GM12891 (cell line): ENCODE measurements at regions not wholly inside any gene's neighbourhood (a gene's known extent, or its start where the extent isn't known, plus 50 kb on each side); places are given as distances from the start of the nearest gene placed in this dataset.

Experiments used
- DNase-seq: peaks from one replicate; pipeline ENCODE4 v3.0.0; 2011; ENCODE audit warnings: low spot score; ENCODE audit not compliant: insufficient read length
- FAIRE-seq: peaks from 2 replicates; lab custom pipeline; 2011; peaks lifted over from hg19 to GRCh38; lab: Jason Lieb, UNC
- PAX5 ChIP-seq: IDR thresholded peaks from 2 replicates; pipeline ENCODE4 v1.6.1; 2011; ENCODE audit warnings: low read length, moderate library complexity, mild to moderate bottlenecking; ENCODE audit not compliant: insufficient read depth, severe bottlenecking
- POLR2A ChIP-seq: IDR thresholded peaks from 2 replicates; pipeline ENCODE4 v1.6.1; 2011; ENCODE audit warnings: low read depth, low read length, control low read depth
- POLR2AphosphoS5 ChIP-seq: IDR thresholded peaks from 2 replicates; pipeline ENCODE4 v1.6.1; 2011; ENCODE audit warnings: low read depth, low read length, control low read depth
- POU2F2 ChIP-seq: IDR thresholded peaks from 2 replicates; pipeline ENCODE4 v1.6.1; 2011; ENCODE audit warnings: low read depth, mild to moderate bottlenecking, control low read depth, low read length, moderate library complexity
- SPI1 ChIP-seq: IDR thresholded peaks from 2 replicates; pipeline ENCODE4 v1.6.1; 2011; ENCODE audit warnings: low read depth, low read length, control low read depth
- TAF1 ChIP-seq: IDR thresholded peaks from 2 replicates; pipeline ENCODE4 v1.6.1; 2011; ENCODE audit warnings: low read depth, low read length, control low read depth

DNA sequence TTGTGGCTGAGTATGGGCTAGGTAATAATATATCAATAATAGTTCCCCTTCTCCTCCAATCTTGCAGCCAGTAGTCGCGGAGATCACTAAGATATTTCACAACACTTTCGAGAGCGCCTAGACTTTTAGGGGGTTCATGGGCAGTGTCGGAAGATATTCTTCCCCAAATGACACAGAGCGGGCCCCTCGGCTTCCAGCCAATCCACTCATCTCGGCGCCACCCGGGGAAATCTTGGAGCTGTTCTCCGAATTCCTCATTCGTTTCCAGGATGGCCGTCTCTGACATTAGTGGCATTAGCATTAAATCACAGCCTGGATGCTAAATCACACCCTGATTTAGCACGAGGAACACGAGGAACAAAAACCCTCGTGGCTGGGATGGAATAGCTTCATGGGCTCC lies 437.7 kb downstream of the ZNF516 start:
- FAIRE-seq (no peak), DNase-seq (no peak)
- TF ChIP-seq POU2F2 (no peak), POLR2A (no peak), POLR2AphosphoS5 (no peak), SPI1 (no peak), TAF1 (no peak), PAX5 (no peak)

DNA sequence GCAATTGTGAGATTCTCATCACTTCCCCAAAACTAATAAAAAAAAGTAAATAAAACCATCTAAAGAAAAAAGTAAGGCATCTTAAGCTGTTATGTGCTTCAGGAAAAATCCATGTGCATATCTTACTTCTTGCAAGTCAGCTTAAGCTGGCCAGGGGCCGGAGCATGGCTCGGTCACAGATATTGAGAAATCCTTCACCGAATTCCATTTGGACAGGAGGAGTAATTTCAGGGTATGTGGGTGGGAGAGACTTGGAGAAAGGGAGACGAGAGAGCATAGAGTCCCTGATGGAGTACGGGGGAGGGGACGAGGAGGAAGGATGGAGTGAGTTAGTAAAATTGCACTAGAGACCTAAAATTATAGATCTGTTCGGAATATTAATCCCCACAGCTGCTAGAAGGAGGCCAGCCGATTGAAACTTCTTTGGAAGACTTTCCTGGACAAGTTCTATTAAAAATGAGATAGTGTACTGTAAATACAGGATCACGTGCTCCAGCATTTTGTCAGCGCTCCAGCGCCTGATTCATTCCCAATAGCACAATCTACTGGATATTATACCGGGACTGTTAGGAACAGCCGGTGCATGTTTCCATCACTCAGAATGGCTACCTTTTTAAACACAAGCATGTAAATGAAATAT lies 438.5 kb downstream of the ZNF516 start:
- TF ChIP-seq SPI1, result no peak
- no peak for DNase-seq
- no peak for FAIRE-seq

GRCh38 chr18:76055578-76055977 lies 439.5 kb downstream of the ZNF516 start:
- TF ChIP-seq POLR2A, result no peak
- TF ChIP-seq POU2F2, result no peak
- no peak for TF ChIP-seq SPI1
- TF ChIP-seq PAX5, result no peak
- no peak for TF ChIP-seq TAF1
- no peak for TF ChIP-seq POLR2AphosphoS5
- no peak for FAIRE-seq

GRCh38 chr18:76055025-76055424 lies 440.0 kb downstream of the ZNF516 start:
- DNase-seq, result no peak
- no peak for FAIRE-seq
- TF ChIP-seq TAF1, result no peak
- TF ChIP-seq PAX5, result no peak
- no peak for TF ChIP-seq POU2F2
- no peak for TF ChIP-seq POLR2AphosphoS5
- TF ChIP-seq POLR2A, result no peak
- TF ChIP-seq SPI1, result no peak

More at GRCh38 chr18:76055578-76055977, 439.5 kb downstream of the ZNF516 start:
- no peak for DNase-seq

DNA sequence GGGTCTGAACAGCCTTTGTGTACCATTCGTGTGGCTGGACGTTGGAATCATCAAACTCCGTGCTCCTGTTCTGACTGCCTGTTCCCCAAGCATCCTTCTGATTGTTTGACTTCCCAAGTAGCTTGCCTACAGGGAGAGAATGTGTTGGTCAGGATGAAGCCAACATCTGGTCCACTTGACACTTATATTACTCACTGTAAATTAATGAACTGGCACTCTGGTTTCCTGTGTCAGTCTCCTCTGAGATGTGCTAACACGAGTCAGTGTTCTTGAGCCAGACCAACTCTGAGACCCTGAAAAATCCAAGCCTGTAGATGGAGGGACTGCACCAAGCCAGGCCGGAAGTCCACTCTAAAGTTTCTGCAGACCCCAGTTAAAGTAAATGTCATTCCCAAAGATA lies 440.9 kb downstream of the ZNF516 start:
- DNase-seq, result no peak
- TF ChIP-seq POLR2A (no peak), SPI1 (no peak), PAX5 (no peak), POLR2AphosphoS5 (no peak), TAF1 (no peak), POU2F2 (no peak)

GRCh38 chr18:76053551-76053950 lies 441.5 kb downstream of the ZNF516 start:
- DNase-seq (no peak), FAIRE-seq (no peak)
- TF ChIP-seq SPI1 (no peak), TAF1 (no peak), POLR2AphosphoS5 (no peak), POU2F2 (no peak), POLR2A (no peak), PAX5 (no peak)

More for the DNA sequence above, 440.9 kb downstream of the ZNF516 start:
- no peak for FAIRE-seq

DNA sequence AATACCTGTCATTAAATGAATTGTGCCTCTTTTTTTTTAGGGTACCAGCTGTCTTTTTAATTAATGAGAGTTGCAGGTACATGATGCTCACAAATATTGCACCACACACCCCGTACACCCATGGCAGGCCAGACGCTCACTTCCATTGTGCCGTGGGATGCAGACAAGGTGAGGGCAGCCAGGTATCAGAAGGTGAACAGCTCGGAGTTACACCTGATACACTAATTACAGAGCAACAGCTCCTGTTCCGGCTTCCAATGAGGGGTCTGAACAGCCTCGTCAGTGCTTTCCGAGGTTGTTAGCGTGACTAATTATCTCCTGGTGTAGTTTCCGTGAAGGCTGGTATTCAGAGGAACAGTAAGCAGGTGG lies 442.8 kb downstream of the ZNF516 start:
- no peak for FAIRE-seq
- TF ChIP-seq POLR2A, result no peak
- TF ChIP-seq PAX5, result no peak
- TF ChIP-seq SPI1, result no peak
- TF ChIP-seq POU2F2, result no peak
- TF ChIP-seq POLR2AphosphoS5, result no peak
- no peak for TF ChIP-seq TAF1
- no peak for DNase-seq

GRCh38 chr18:76051396-76052226 lies 443.4 kb downstream of the ZNF516 start:
- TF ChIP-seq POU2F2 (no peak), POLR2AphosphoS5 (no peak), SPI1 (no peak), POLR2A (no peak), TAF1 (no peak), PAX5 (no peak)
- FAIRE-seq (no peak), DNase-seq (no peak)

DNA sequence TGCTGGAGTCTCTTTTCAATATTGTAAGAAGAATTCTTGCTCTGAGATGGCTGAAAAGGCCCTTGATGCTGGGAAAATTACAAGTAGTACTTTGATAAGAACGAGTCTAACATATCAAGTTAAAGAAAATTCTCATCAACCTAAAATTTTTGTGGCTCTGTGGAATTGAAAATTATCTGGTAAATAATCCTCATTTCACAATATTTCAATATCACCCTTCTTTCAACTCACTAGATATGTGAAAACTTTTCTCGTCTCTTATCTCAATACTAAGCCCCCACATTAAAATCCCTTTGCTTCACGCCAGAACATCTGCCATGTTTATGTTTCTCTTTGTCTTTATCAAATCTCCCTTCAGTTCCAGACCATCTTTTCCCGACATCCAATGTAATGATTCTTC lies 448.8 kb downstream of the ZNF516 start:
- FAIRE-seq, result no peak
- TF ChIP-seq POLR2A (no peak), TAF1 (no peak), PAX5 (no peak)
- no peak for DNase-seq
